NCI-H69 (cell line): ENCODE measurements at regions not wholly inside any gene's neighbourhood (a gene's known extent, or its start where the extent isn't known, plus 50 kb on each side); places are given as distances from the start of the nearest gene placed in this dataset.

Experiments
- DNase-seq: peaks from one replicate; lab custom pipeline; 2025; lab: John Stamatoyannopoulos, UW

DNA sequence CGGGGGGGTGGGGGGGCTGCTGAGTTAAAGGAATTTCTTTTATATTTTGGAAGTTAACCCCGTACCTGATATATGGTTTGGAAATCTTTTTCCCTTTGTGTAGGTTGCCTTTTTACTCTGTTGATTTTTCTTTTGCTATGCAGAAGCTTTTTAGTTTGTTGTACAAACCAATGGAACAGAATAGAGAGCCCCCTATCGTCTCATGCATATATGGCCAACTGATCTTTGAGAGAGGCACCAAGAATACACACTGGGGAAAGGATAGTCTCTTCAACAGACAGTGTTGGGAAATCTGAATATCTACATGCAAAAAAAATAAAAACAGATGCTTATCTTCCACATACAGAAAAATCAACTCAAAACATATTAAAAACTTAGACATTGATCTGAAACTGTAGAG, 647.8 kb upstream of the KLHL29 start:
- DNase-seq = peak; percentile 8

DNA sequence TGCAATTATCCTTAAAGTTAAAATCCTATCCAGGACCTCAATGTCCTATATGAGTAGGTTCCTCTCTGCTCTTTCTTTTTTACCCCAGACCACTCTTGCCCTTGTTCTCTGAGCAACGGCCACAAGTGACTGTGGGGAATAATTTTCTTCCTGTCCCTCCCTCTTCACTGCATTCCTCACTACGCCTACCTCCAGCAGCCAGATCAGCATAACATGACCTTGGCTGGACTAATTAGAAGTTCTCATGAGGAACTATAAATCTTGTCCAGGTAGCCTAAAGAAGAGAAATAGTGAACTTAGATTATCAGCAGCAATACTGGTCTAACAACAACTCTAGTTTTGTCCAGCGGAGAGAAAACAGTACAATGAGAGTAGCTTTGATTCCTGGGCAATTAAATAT, 643.8 kb upstream of the KLHL29 start:
- DNase-seq = no peak

DNA sequence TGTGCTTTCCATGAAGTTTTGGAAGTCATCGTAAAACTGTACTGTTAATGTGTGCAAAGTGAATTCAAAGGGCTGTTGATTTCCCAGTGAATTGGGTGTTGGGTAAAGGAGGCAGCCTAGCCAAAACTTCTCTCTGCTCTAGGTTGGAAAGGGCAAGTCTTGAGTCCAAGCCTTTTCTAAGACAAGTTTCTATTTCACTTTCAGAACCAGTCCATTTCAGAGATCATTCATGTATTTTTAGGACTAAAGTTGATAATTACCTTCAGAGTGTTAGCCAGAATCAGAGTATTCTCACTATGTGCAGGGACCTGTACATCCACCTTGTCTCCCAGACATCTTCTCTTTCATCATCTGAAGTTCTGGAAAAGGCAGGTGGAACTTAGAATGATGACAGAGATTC, 636.1 kb upstream of the KLHL29 start:
- DNase-seq = no peak

DNA sequence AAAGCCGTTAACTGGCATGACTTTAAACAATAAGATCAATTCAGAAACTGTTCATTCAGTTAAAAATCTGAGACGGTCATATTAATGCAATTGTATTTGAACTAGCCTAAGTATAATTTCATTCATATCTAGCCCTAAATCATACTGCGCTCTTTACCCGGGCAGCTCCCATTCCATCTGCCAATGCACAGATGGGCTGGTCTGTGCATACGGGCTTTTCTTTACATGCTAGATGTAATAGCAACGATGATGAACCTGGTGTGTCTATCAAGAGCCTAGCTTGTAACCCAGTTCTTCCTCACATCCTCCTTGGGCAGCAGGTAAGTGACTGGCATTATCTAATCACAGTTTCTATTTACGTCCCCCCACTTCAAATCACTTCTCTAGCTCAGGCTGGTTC, 631.5 kb upstream of the KLHL29 start:
- DNase-seq = peak; percentile 2

DNA sequence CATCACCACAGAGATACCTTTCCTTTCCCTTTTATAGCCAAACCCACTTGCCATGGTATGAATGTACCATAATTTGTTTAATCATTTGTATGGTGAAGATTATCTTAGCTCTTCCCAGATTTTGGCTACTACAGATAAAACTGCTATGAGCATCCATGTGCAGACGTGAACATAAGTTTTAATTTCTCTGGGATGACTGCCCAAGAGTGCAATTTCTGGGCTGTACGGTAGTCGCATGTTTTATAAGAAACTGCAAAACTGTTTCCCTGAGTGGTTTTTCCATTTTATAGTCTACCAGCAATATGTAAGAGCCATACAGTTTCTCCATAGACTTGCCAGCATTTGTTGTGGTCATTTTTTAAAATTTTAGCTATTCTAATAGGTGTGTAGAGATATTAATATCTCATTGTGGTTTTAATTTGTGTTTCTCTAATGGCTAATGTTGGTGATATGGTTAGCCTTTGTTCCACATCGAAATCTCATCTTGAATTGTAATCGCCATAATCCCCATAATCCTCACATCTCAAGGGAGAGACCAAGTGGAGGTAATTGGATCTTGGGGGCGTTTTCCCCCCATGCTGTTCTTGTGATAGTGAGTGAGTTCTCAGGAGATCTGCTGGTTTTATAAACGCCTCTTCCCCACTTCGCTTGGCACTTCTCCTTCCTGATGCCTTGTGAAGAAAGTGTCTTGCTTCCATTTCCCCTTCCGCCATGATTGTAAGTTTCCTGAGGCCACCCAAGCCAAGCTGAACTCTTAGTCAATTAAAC, 628.5 kb upstream of the KLHL29 start:
- DNase-seq = no peak

DNA sequence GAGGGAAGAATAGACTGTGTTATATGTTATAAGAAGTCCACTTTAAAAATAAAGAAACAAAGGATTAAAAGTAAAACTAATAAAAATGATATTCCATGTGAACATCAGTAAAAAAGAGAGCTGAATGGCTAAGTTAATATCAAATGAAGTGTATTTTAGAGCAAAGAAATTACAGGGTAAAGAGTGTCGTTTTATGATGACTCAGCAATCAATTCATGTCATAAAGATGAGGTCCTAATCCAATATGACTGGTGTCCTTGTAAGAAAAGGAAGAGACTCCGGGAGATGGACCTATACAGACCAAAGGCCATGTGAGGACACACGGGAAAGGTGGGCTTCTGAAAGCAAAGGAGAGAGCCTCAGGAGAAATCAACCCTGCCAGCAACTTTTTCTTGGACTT, 615.5 kb upstream of the KLHL29 start:
- DNase-seq = no peak

DNA sequence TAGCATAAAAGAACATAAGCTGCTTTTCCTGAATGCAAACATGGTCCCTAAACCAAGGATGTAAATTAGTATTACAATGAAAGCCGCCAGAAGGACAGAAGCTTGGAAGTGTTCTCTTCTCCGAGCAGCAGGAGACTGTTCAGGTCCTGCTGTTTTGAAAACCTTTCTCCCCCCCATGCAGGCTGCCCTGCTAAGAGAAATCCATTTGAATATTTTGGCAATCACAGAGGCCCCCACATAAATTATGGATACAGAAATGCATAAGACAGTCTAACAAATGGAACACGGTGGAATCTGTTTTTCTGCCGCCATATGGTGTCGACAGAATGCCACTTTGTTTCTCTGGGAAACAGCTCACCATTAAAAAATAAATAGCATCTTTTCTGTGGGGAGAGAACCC, 600.4 kb upstream of the KLHL29 start:
- DNase-seq = peak; percentile 23

DNA sequence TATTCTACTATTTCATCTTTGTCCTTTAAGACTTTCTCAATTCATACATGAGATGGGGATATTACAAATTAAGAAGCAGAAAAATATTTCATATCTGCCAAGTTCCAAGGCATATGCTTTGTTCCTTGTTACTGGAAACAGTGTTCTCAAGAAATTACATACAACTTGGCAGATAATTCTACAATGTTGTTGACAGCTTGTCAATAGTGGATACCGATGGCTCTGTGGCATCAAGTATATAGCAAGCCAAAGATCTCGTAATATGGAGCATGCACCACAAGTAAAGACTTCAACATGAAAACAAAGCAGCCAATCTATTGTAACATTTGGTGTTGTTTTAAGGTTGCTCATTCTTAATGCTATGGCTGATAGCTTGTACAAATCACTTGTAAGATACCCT, 598.2 kb upstream of the KLHL29 start:
- no peak for DNase-seq

DNA sequence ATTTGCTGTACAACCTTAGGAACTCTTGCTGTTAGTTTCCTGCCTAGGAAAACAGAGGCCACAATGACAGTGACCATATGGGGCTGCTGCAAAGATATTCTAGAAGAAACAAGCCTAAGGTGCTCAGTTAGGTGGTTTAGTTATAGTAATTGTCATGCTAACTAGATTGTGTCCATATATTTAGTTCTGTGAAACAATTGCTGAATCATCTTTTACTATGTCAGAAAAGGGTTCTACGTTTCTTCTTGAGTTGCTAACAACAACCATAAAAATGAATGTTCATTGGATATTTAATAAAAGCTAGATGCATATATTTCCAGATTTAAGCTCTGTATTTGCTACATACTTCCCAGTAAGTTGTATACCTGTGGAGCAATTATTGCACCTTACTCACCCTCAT, 597.2 kb upstream of the KLHL29 start:
- DNase-seq = no peak

DNA sequence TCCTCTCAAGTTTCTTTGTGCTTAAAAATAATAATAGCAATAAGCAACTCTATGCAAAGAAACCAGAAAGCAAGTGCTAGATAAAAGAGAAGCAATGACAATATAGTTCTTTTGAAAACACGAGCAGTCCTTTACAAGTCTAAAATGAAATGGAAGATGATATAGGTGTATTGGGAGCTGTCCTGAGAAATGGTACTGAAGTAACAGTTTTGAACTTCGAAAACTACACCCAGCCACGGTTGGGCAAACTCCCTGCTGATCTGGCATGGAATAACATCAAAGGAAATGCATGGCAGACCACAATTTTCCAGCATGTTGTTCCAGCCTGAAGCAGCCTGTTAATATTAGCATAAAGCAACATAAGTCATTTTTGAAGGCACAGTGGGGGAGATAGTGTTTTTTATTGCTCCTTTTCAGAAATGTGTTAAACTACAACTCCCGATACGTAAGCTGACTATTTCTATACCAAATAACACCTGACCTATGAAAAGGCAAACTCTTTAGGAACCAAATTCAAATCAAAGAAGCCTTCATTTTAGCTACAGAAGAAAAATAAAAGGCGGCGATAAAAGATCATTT, 596.1 kb upstream of the KLHL29 start:
- DNase-seq = no peak

DNA sequence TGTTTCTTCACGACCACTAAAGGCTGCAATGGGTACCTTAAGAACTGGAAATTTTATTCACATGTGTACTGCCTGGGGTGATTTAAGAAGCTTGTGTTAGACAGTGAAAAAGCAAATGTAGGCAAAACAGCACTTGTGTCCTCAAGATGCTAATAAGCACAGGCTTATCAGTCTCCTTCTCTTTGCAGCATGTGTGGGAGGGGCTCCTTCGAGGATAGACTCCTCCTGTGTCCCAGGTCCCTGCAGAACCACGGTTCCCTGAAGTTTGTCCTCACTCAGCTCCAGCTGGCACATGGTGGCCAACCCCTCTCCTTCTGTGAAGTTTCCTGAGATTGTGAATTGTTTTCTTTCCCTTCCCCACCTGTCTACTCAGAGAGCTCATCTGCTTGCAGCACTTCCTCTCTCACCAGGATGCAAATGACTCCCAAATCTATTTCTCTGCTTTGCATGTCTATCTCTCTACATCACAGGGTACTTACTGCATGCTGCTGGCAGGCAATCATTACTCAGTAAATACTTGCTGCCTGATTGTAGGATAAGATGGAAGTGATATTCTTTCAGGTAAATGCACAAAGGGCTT, 589.6 kb upstream of the KLHL29 start:
- DNase-seq = no peak

DNA sequence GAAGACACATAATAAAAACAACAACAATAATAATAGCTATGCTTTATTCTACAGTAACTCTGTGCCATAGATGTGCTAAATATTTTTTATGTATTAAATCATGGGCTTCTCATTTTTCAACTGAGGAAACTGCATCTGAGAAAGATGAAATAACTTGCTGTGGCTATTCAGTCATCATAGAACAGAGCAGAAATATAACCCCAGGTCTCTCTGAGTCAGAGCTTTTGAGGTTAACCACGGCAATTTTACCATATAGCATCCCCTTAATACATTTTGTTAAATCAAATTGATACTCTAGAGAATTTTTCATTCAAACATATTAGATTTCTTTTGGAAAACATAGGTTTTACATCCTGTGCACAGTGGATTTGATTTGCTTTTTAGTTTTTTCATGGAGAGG, 586.6 kb upstream of the KLHL29 start:
- no peak for DNase-seq

DNA sequence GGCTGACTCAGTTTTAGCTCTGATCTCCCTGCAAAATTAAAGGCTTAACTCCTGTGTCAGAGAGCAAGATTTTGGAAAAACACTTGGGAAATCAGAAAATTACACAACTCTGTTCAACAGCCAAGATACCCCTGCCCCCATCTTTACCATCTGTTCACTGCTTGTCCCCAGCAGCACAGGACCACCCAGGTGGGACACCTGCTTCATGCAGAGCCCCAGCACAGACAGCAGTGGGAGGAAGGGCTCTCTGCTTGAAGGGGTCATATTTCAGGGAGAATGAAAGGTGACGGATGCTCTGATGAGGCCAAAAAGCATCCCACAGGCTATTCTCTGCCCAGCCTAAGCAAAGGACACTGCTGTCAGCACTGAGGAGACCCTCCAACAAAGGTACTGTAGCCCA, 584.6 kb upstream of the KLHL29 start:
- peak; percentile 14 for DNase-seq

DNA sequence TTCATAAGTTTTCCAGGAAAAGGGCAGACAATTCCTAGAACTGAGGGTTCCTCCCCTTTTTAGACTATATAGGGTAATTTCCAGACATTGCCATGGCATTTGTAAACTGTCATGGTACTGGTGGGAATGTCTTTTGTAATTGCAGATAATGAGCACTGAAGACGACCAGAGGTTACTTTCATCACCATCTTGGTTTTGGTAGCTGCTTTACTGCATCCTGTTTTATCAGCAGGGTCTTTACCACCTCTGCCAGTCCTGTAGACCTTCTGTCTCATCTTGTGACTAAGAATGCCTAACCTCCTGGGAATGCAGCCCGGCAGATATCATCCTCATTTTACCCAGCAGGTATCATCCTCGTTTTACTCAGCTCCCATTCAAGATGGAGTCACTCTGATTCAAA, 583.9 kb upstream of the KLHL29 start:
- no peak for DNase-seq

DNA sequence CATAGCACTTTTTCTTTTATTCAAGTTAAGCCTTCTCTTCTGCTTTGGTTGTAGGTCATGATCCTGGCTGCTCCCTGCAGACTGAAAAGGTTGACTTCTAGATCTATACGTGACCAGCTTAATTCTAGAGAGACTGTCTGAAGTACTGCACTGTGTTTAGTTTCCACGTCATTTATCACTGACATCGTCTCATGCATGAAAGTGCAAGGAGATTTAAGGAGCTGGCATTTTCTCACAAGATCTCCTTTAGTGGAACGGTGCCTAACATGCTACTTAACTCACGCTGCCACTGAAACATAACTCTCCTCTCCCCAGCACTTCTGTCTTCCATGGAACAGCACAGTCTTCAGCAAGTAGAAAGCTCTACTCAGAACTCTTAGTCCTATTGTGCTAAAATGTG, 583.0 kb upstream of the KLHL29 start:
- DNase-seq = no peak

DNA sequence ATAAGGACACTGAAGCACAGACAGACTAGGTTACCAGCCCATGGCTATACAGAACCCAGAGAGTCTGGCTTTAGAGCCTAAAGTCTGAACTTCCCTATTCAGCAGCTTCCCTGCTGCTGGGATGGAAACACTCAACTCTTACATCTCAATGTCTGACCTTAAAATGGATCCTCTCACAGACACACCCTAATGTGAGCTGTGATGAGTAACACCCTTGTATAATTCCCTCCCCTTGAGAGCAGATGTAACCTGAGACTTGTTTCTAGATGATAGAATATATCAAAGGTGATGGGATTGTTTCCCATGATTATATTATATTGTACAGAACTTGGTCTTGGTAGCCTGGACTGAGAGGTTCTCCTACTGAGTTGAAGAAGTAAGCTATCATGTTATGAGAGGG, 577.1 kb upstream of the KLHL29 start:
- no peak for DNase-seq

DNA sequence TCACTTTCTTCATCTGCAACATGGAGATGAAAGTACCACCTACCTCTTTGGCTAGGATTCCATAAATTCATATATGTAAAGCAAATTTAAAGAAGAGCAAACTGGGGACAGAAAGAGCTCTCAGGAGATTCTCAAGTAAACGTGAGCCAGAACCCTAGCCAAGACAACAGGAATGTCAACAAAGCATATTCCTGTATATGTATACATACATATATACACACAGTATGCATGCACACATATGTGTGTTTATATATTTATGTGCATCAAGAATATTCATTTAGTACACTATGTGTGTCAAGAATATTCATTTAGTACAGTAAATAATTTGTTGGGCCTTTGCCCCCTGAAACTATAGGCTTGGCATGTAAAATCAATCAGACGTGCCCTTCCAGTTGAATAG, 574.4 kb upstream of the KLHL29 start:
- DNase-seq = no peak

DNA sequence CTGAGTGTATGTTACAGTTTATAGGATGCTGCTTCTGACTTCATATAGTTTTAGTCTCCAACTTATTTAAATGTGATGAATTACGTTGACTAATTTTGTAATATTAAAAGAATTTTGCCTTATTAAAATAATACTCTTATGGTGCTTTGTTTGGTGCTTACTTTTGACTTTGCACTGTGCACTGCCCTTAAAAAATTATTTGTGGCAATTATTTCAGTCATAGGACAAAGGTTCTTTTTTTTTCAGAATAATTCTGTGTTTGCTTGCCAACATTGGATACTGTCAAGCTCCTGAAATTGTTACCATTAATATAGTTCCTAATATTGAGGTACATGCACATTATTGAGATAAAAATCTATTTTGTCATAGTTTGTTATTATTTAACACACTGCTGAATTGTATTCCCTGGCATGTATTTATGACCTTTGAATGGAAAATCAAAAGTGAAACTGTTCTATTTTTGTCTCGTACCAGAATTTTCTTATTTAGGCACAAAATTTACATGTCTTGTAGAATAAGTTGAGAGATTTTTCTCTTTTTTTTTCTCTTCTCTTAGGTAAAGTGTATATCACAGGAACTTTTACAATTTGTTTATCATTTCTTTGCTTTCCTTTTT, 572.8 kb upstream of the KLHL29 start:
- DNase-seq = no peak

DNA sequence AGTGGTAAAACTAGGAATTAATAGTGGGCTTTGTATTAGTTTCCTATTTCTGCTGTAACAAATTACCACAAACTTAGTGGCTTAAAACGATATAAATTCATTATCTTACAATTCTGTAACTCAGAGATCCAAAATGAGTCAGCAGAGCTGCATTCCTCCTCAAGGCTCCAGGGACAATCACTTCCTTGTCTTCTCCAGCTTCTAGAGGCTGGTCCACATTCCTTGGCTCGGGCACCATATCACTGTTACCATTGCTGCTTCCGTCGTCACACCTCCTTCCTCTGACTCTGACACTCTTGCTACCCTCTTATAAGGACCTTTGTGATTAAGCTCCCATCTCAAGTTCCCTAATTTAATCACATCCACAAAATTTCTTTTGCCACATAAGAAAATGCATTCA, 567.8 kb upstream of the KLHL29 start:
- no peak for DNase-seq

DNA sequence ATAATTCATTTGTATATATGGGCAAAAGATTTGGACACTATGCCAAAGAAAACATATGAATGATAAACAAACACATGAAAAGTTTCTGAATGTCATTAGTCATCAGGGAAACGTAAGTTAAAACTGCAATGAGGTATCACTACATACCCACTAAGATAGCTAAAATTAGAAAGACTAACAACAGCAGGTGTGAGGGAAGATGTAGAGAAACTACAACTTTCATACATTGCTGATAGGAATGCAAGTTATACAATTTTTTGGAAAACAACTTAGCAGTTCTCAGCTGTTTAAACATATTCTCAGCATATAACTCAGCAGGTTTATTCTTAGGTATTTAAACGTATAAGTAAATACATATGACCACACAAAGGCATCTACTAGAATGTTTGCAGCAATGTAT, 563.5 kb upstream of the KLHL29 start:
- no peak for DNase-seq

DNA sequence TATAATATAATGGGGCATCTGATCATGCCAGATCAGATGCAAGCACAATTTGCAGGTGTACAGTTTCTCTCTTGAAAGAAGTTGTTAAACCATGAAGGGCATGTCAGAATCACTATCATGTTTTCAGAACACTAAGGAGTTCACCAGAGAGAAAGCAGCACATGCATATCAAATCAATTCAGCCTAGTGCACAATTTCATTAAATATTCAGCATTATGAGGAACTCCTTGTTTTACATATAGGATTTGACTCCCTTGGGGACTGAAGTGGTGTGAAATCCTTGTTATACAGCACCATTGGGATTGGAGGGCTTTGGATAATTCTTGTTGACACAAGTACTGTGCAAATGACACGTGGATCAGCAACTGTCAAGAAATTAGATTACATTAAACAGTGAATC, 562.1 kb upstream of the KLHL29 start:
- DNase-seq = peak; percentile 14

DNA sequence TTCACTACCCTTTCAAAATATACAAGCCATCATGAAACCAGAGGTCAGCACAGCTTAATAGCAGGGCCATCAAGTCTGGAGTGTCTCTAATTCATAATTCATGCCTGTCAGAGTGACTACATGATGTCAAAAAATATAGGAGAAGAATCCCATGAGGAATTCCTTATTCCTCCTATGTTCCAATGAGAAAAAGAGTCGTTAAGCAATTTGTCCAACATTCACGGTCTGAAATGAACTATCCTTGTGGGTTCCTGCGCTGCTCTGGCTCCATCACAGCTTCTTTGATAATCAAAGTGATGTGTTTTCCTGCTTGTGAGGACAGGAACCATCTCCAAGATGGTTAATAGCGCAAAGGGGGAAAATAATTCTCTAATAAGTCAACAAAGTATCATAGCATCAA, 560.4 kb upstream of the KLHL29 start:
- no peak for DNase-seq

DNA sequence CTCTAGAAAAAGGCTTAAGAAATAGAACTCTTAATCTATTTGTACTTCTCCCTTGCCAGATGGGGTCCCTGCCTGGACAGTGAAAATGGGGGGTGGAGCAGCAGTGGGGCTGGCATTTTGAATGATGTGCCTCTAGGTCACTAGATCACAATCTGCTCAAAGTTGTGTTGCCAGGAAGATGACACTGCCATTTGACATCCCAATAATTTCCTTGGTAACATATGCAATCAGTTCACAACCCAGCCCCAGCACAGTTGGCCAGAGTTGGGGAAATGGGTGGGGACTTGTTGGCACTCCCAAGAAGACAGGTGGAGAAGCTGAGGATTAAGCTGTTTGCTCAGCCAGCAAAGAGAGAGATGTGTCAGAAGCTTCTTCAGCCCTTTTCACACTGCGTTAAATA, 558.3 kb upstream of the KLHL29 start:
- peak; percentile 27 for DNase-seq
